ENCODE measurements at regions not wholly inside any gene's neighbourhood (a gene's known extent, or its start where the extent isn't known, plus 50 kb on each side); places are given as distances from the start of the nearest gene placed in this dataset.

GRCh38 chr13:76330761-76331160 lies 555.4 kb downstream of the KCTD12 start:
- TF ChIP-seq POLR2A (IDR thresholded peaks at IDR 0.05; ENCODE audit: low read depth, low read length) (no peak), POU2F2 (IDR thresholded peaks at IDR 0.05; ENCODE audit: low read depth, low read length) (no peak), TAF1 (IDR thresholded peaks at IDR 0.05; ENCODE audit: low read depth, low read length) (no peak), POLR2AphosphoS5 (IDR thresholded peaks at IDR 0.05; ENCODE audit: low read depth, low read length) (no peak)
